ENCODE measurements at regions not wholly inside any gene's neighbourhood (a gene's known extent, or its start where the extent isn't known, plus 50 kb on each side); places are given as distances from the start of the nearest gene placed in this dataset.

- no peak overlapping the region for H2BK5ac ChIP-seq (ENCODE audit: low read depth, low read length)
- no peak overlapping the region for H2BK12ac ChIP-seq (ENCODE audit: low read depth, low read length)
- no peak overlapping the region for H3K4me3 ChIP-seq (ENCODE audit: extremely low read depth in 1 of 4, insufficient read depth in 2 of 4, low read depth in 3 of 4, low read length in 4 of 4)
- H4K5ac ChIP-seq (ENCODE audit: insufficient read length, low read depth, low read length) = no peak overlapping the region
- H4K20me1 ChIP-seq (replicated peaks in 1 of 2; ENCODE audit: control insufficient read depth in 1 of 2, insufficient read depth in 2 of 2, low read length in 2 of 2) = no peaks in the 10 kb centered on the region
- 89% methylated on average over 5 of the region's 5 CpGs; no CpG with 5 or more reads in 1 of the 2 experiments for WGBS, 2 experiments (ENCODE audit: extremely low coverage in 1 of 2, insufficient coverage in 1 of 2, insufficient read length in 1 of 2, insufficient replicate concordance in 2 of 2, low coverage in 1 of 2, low lambda C conversion rate in 2 of 2, missing lambda C conversion rate in 1 of 2)
- H2BK20ac ChIP-seq (ENCODE audit: low read length) = no peak overlapping the region
- H3K79me2 ChIP-seq (ENCODE audit: control insufficient read depth in 1 of 2, insufficient read depth in 2 of 2, low read length in 2 of 2) = no peaks in the 10 kb centered on the region
- no peaks in the 10 kb centered on the region for H3K79me1 ChIP-seq (ENCODE audit: low read depth, low read length)
- H2AK5ac ChIP-seq (ENCODE audit: low read depth, low read length) = no peak overlapping the region
- no peak overlapping the region for H2BK15ac ChIP-seq (ENCODE audit: low read length)
- H3K4ac ChIP-seq (replicated peaks; ENCODE audit: insufficient read length, low read depth, low read length) = no peak overlapping the region
- H4K91ac ChIP-seq (replicated peaks; ENCODE audit: insufficient read length, low read length) = no peak overlapping the region
- no peak overlapping the region for H3K23ac ChIP-seq (ENCODE audit: insufficient read length)
- no peak overlapping the region for H3K4me2 ChIP-seq (ENCODE audit: insufficient read depth in 1 of 2, low read depth in 2 of 2, low read length in 2 of 2)
- POLR2A ChIA-PET (ENCODE audit: partially characterized antibody) = no interaction called here
- H3K18ac ChIP-seq (ENCODE audit: extremely low read depth, low read length) = no peak overlapping the region
- no peak overlapping the region for H3K9ac ChIP-seq (replicated peaks in 1 of 4; ENCODE audit: extremely low read depth in 1 of 4, low read depth in 3 of 4, low read length in 3 of 4)
- no peak overlapping the region for H2AFZ ChIP-seq (ENCODE audit: low read length)
- no peaks in the 10 kb centered on the region for H3K9me3 ChIP-seq (ENCODE audit: insufficient read depth in 2 of 2, low read depth in 1 of 2, low read length in 1 of 2)
- no peak overlapping the region for H3K14ac ChIP-seq (ENCODE audit: insufficient read length)
- H3K36me3 ChIP-seq (ENCODE audit: control insufficient read depth in 2 of 4, insufficient read depth in 4 of 4, low read length in 3 of 4) = no peaks in the 10 kb centered on the region
- DNase-seq (ENCODE audit: low read depth in 1 of 2, low spot score in 2 of 2) (no peak), FAIRE-seq (no peak)
- H4K8ac ChIP-seq (ENCODE audit: extremely low read depth, insufficient read depth, low read length) = no peak overlapping the region
- no peak overlapping the region for H2BK120ac ChIP-seq (replicated peaks; ENCODE audit: low read depth, low read length)
- no peak overlapping the region for H3K56ac ChIP-seq (replicated peaks; ENCODE audit: insufficient read length, low read depth, low read length)
- H3K4me1 ChIP-seq (replicated peaks in 1 of 4; ENCODE audit: control insufficient read depth in 3 of 4, insufficient read depth in 4 of 4, low read length in 3 of 4) = peaks cover 0 to 7% (median under 1%) of the 10 kb centered on the region in 4 experiments; a peak in 3 of 7 replicates
- H3K23me2 ChIP-seq (ENCODE audit: low read depth, low read length) = no peaks in the 10 kb centered on the region
- no peak overlapping the region for H3K27ac ChIP-seq (ENCODE audit: low read depth, low read length)
- H3K27me3 ChIP-seq (replicated peaks in 1 of 4; ENCODE audit: control insufficient read depth in 3 of 4, extremely low read depth in 1 of 4, insufficient read depth in 3 of 4, low read length in 3 of 4) = no peaks in the 10 kb centered on the region
- CTCF ChIA-PET (ENCODE audit: partially characterized antibody) = no interaction called here
- no peak for TF ChIP-seq CREB1 (IDR thresholded peaks at IDR 0.05)
- no peak for TF ChIP-seq KDM5A (IDR thresholded peaks at IDR 0.05; ENCODE audit: low read length)
- TF ChIP-seq RXRA (IDR thresholded peaks at IDR 0.05; ENCODE audit: insufficient read depth, low read depth, low read length) = no peak
- TF ChIP-seq CBX8 (IDR thresholded peaks at IDR 0.05; ENCODE audit: borderline replicate concordance, low read depth, low read length) = no peak
- no peak for TF ChIP-seq USF2 (IDR thresholded peaks at IDR 0.05; ENCODE audit: low read length)
- TF ChIP-seq SRF (IDR thresholded peaks at IDR 0.05; ENCODE audit: low read depth, low read length) = no peak
- TF ChIP-seq CBX5 (IDR thresholded peaks at IDR 0.05; ENCODE audit: low read depth, low read length) = no peak
- TF ChIP-seq JUN (IDR thresholded peaks at IDR 0.05; ENCODE audit: low read depth, low read length) = no peak
- TF ChIP-seq BRCA1 (IDR thresholded peaks at IDR 0.05; ENCODE audit: low read depth, low read length) = no peak
- no peak for TF ChIP-seq ATF3 (IDR thresholded peaks at IDR 0.05; ENCODE audit: insufficient read depth, low read depth, low read length)
- TF ChIP-seq KDM1A (IDR thresholded peaks at IDR 0.05; ENCODE audit: borderline replicate concordance, low read length) = no peak
- TF ChIP-seq SP2 (IDR thresholded peaks at IDR 0.05; ENCODE audit: low read length) = no peak
- no peak for TF ChIP-seq CTBP2 (IDR thresholded peaks at IDR 0.05; ENCODE audit: borderline replicate concordance, insufficient read depth, insufficient read length, low read length)
- no peak for TF ChIP-seq BCL11A (IDR thresholded peaks at IDR 0.05; ENCODE audit: low read depth in 2 of 2, low read length in 2 of 2)
- TF ChIP-seq ASH2L (IDR thresholded peaks at IDR 0.05; ENCODE audit: low read length) = no peak
Observed at GRCh38 chr18:66325251-66325650, 278.6 kb downstream of the CDH19 start.
